ENCODE measurements at regions not wholly inside any gene's neighbourhood (a gene's known extent, or its start where the extent isn't known, plus 50 kb on each side); places are given as distances from the start of the nearest gene placed in this dataset.

DNA sequence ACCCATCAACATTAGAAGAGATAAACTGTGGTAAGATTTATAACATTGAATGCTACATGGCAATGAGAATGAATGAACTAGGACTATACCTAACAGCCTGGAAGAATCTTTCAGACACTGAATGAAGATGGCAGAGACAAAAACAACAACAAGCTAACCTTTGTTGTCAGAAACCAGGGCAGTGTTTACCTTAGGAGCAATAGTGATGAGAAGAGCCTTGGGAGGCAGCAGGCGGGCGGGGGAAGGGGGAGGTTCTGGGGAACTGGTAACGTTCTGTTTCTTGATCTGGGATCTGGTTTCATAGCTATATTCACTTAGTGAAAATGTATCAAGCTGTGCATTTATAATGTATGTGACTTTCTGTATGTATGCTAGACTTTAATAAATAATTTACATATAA lies 139.0 kb upstream of the TNRC6C start:
- BruUV-seq (replicated peaks) = no TSS peak
- ChIA-PET CTCF (ENCODE audit: low intra/inter-chr PET ratio, low total read pairs) (no interaction called here), POLR2A (no interaction called here)
- FAIRE-seq (no peak), ATAC-seq (no peak), DNase-seq (ENCODE audit: low spot score) (no peak)
- TF ChIP-seq AGO1 (IDR thresholded peaks at IDR 0.05; ENCODE audit: low read depth, low read length, poor library complexity, severe bottlenecking) (no peak), ZNF446 (CRISPR knock-in tag; IDR thresholded peaks at IDR 0.05) (no peak), NR2C2 (CRISPR knock-in tag; IDR thresholded peaks at IDR 0.05; ENCODE audit: borderline replicate concordance) (no peak), ZNF451 (CRISPR knock-in tag; IDR thresholded peaks at IDR 0.05) (no peak), PLRG1 (conservative IDR thresholded peaks at IDR 0.05) (no peak), ZNF749 (CRISPR knock-in tag; IDR thresholded peaks at IDR 0.05; ENCODE audit: borderline replicate concordance) (no peak)
- no peak overlapping the region for H3K27ac ChIP-seq (ENCODE audit: extremely low read length, insufficient read depth, low read length)
- no peaks in the 10 kb centered on the region for H4K20me1 ChIP-seq (ENCODE audit: insufficient read depth, low read length)
- in situ Hi-C loops (cut with HindIII; ENCODE audit: extremely low pct_ligation_motif_present, low pct_unique_long_range_greater_than_20kb) (no loop called here), intact Hi-C loops (cut with micrococcal nuclease; ENCODE audit: unreplicated experiment) (no loop called here)
- H3K79me2 ChIP-seq (ENCODE audit: insufficient read depth, low read length) = no peaks in the 10 kb centered on the region
- no peak overlapping the region for H3K4me2 ChIP-seq (ENCODE audit: low read depth, low read length)
- H3K4me1 ChIP-seq (ENCODE audit: insufficient read depth, low read length) = peaks cover 5% of the 10 kb centered on the region; the same call in 1 of the 2 replicates
- 41% methylated on average over 3 of the region's 3 CpGs for WGBS (ENCODE audit: low lambda C conversion rate)
- no peak overlapping the region for H3K4me3 ChIP-seq (replicated peaks in 1 of 3; ENCODE audit: insufficient read depth in 1 of 3, low read depth in 2 of 3, low read length in 3 of 3)
- H2AFZ ChIP-seq (ENCODE audit: low read length) = no peak overlapping the region
- no peaks in the 10 kb centered on the region for H3K9me3 ChIP-seq (ENCODE audit: low read length)
- no peaks in the 10 kb centered on the region for H3K36me3 ChIP-seq (replicated peaks in 1 of 2; ENCODE audit: control insufficient read depth in 1 of 2, insufficient read depth in 2 of 2, low read length in 2 of 2)
- no peak overlapping the region for H3K9ac ChIP-seq (ENCODE audit: insufficient read depth, low read depth, low read length)
- H3K27me3 ChIP-seq (ENCODE audit: control insufficient read depth in 1 of 2, insufficient read depth in 2 of 2, low read length in 2 of 2) = peaks cover 0 to 53% of the 10 kb centered on the region in 2 experiments; a peak in 4 of 5 replicates

DNA sequence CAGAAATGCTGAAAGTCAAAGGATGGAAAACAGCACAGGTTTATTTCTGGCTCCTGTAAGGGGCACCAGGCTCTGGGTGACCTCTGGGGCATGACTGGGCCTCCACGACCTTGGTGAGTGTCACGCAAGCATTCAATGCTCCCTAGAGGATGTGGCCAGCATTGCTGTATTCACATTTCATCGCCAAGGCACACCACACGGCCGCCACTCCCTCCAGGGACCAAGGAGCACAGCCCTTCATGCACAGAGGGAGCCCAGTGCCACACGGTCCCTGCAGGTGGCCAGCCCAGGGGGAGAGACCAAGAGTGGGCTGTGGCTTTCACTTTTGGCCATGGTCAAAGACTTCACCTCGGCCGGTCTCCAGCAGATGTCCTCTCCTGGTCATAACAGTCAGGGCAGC lies 137.4 kb upstream of the TNRC6C start:
- Histone ChIP-seq H3K4me3 (replicated peaks in 1 of 3; ENCODE audit: insufficient read depth in 1 of 3, low read depth in 2 of 3, low read length in 3 of 3) (no peak overlapping the region), H3K9ac (ENCODE audit: insufficient read depth, low read depth, low read length) (no peak overlapping the region), H3K4me2 (ENCODE audit: low read depth, low read length) (no peak overlapping the region), H4K20me1 (ENCODE audit: insufficient read depth, low read length) (no peaks in the 10 kb centered on the region), H2AFZ (ENCODE audit: low read length) (no peak overlapping the region), H3K27me3 (ENCODE audit: control insufficient read depth in 1 of 2, insufficient read depth in 2 of 2, low read length in 2 of 2) (peaks cover 1 to 54% of the 10 kb centered on the region in 2 experiments; a peak in 4 of 5 replicates), H3K9me3 (ENCODE audit: low read length) (no peaks in the 10 kb centered on the region), H3K4me1 (ENCODE audit: insufficient read depth, low read length) (peaks cover 19% of the 10 kb centered on the region), H3K36me3 (replicated peaks in 1 of 2; ENCODE audit: control insufficient read depth in 1 of 2, insufficient read depth in 2 of 2, low read length in 2 of 2) (no peaks in the 10 kb centered on the region), H3K79me2 (ENCODE audit: insufficient read depth, low read length) (no peaks in the 10 kb centered on the region), H3K27ac (ENCODE audit: extremely low read length, insufficient read depth, low read length) (no peak overlapping the region)
- WGBS (ENCODE audit: low lambda C conversion rate) = 31% methylated on average over 6 of the region's 8 CpGs
- FAIRE-seq = peak; percentile 48
- DNase-seq (ENCODE audit: low spot score) = peak; percentile 29
- ChIA-PET POLR2A (no interaction called here), CTCF (ENCODE audit: low intra/inter-chr PET ratio, low total read pairs) (no interaction called here)
- intact Hi-C loops (cut with micrococcal nuclease; ENCODE audit: unreplicated experiment) (no loop called here), in situ Hi-C loops (cut with HindIII; ENCODE audit: extremely low pct_ligation_motif_present, low pct_unique_long_range_greater_than_20kb) (no loop called here)
- BruUV-seq (replicated peaks) = no TSS peak
- ATAC-seq = peak; percentile 91
- TF ChIP-seq AFF4 (CRISPR knock-in tag; IDR thresholded peaks at IDR 0.05) (no peak), RARG (CRISPR knock-in tag; IDR thresholded peaks at IDR 0.05; ENCODE audit: low read depth) (no peak), NRL (CRISPR knock-in tag; IDR thresholded peaks at IDR 0.05; ENCODE audit: borderline replicate concordance) (no peak), GATAD2A (CRISPR knock-in tag; IDR thresholded peaks at IDR 0.05) (peak; percentile 23; the same call in 1 of the 2 replicates), ZNF598 (CRISPR knock-in tag; IDR thresholded peaks at IDR 0.05; ENCODE audit: borderline replicate concordance) (no peak), CTCF (CRISPR knock-in tag; IDR thresholded peaks at IDR 0.05) (peak; percentile 56), TBX3 (IDR thresholded peaks at IDR 0.05; ENCODE audit: borderline replicate concordance) (no peak), CHCHD3 (CRISPR knock-in tag; IDR thresholded peaks at IDR 0.05) (no peak)

Measured in HepG2 (cell line).